HEK293T (cell line): ENCODE measurements at regions not wholly inside any gene's neighbourhood (a gene's known extent, or its start where the extent isn't known, plus 50 kb on each side); places are given as distances from the start of the nearest gene placed in this dataset.

Experiments used
- CTCF ChIA-PET: fragments of 350-600 bp; formaldehyde crosslinking; extraction: SDS; loops from one replicate; lab custom pipeline; 2021; ENCODE audit warnings: antibody characterized with exemption, inconsistent platforms; lab: Yijun Ruan, JAX
- POLR2A ChIA-PET: fragments of 350-600 bp; formaldehyde crosslinking; extraction: SDS; loops from one replicate; lab custom pipeline; 2020; ENCODE audit warnings: antibody characterized with exemption, inconsistent platforms; lab: Yijun Ruan, JAX
- DNase-seq: peaks from one replicate; pipeline ENCODE4 v3.0.0; 2012; ENCODE audit warnings: mixed read lengths; ENCODE audit errors: extremely low spot score
- ARNT ChIP-seq: fragments of 450-650 bp; IDR thresholded peaks from 2 replicates; pipeline ENCODE4 v1.6.1; 2017; ENCODE audit warnings: mild to moderate bottlenecking
- BHLHE40 ChIP-seq: fragments of 450-650 bp; IDR thresholded peaks from 2 replicates; pipeline ENCODE4 v1.6.1; 2016; ENCODE audit warnings: mild to moderate bottlenecking, moderate library complexity, borderline replicate concordance
- CTBP1 ChIP-seq: fragments of 450-650 bp; IDR thresholded peaks from 2 replicates; pipeline ENCODE4 v1.6.1; 2016; ENCODE audit warnings: borderline replicate concordance
- ELF4 ChIP-seq: fragments of 450-650 bp; IDR thresholded peaks from 2 replicates; pipeline ENCODE4 v1.6.1; 2017; ENCODE audit warnings: antibody characterized with exemption
- FOXA1 ChIP-seq: fragments of 450-650 bp; IDR thresholded peaks from 2 replicates; pipeline ENCODE4 v1.6.1; 2016; ENCODE audit warnings: mild to moderate bottlenecking
- FOXK2 ChIP-seq: fragments of 450-650 bp; IDR thresholded peaks from 2 replicates; pipeline ENCODE4 v1.6.1; 2016; ENCODE audit warnings: mild to moderate bottlenecking
- FOXM1 ChIP-seq: fragments of 450-650 bp; IDR thresholded peaks from 2 replicates; pipeline ENCODE4 v1.6.1; 2017; ENCODE audit warnings: mild to moderate bottlenecking, borderline replicate concordance
- HDGF ChIP-seq: fragments of 450-650 bp; IDR thresholded peaks from 2 replicates; pipeline ENCODE4 v1.6.1; 2017; ENCODE audit warnings: antibody characterized with exemption, borderline replicate concordance
- L3MBTL2 ChIP-seq: fragments of 450-650 bp; conservative IDR thresholded peaks from 2 replicates; pipeline ENCODE4 v1.6.1; 2016; ENCODE audit warnings: mild to moderate bottlenecking
- LEF1 ChIP-seq: fragments of 450-650 bp; IDR thresholded peaks from 2 replicates; pipeline ENCODE4 v1.6.1; 2017; ENCODE audit warnings: mild to moderate bottlenecking, borderline replicate concordance
- NFRKB ChIP-seq: fragments of 450-650 bp; IDR thresholded peaks from 2 replicates; pipeline ENCODE4 v1.6.1; 2016; ENCODE audit warnings: mild to moderate bottlenecking, moderate library complexity
- SP1 ChIP-seq: fragments of 450-650 bp; IDR thresholded peaks from 2 replicates; pipeline ENCODE4 v1.6.1; 2017
- SUZ12 ChIP-seq: fragments of 450-650 bp; IDR thresholded peaks from 2 replicates; pipeline ENCODE4 v1.6.1; 2016; ENCODE audit warnings: mild to moderate bottlenecking
- TARDBP ChIP-seq: fragments of 450-650 bp; IDR thresholded peaks from 2 replicates; pipeline ENCODE4 v1.6.1; 2016
- ZNF384 ChIP-seq: fragments of 450-650 bp; IDR thresholded peaks from 2 replicates; pipeline ENCODE4 v1.6.1; 2016
- TF ChIP-seq, protein P1 (sequence below): fragments of 450-650 bp; IDR thresholded peaks from 2 replicates; pipeline ENCODE4 v1.6.1; 2016

DNA sequence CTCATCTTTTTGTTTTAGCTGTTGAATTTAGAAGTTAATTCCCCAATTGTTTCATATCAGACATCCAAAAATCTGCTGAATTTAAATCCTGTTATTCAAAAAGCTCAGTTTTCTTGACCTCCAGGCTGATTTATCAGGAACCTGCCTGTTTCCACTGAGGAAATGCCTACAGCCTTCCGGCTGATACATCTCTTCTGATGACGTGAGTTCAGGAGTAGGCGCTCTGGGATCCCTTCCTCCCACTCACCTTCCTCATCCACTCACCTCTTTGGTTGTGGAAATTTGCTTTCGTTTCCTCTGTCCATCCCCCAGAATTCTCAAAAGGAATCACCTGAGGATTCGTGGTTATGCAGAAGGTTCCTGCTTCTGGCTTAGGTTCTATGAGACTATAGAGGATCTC lies 55.4 kb upstream of the ALDH1A3 start:
- TF ChIP-seq, protein P1, sequence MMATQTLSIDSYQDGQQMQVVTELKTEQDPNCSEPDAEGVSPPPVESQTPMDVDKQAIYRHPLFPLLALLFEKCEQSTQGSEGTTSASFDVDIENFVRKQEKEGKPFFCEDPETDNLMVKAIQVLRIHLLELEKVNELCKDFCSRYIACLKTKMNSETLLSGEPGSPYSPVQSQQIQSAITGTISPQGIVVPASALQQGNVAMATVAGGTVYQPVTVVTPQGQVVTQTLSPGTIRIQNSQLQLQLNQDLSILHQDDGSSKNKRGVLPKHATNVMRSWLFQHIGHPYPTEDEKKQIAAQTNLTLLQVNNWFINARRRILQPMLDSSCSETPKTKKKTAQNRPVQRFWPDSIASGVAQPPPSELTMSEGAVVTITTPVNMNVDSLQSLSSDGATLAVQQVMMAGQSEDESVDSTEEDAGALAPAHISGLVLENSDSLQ = no peak
- TF ChIP-seq CTBP1 = no peak
- no peak for TF ChIP-seq TARDBP
- no peak for TF ChIP-seq FOXM1
- TF ChIP-seq BHLHE40 = no peak
- no peak for TF ChIP-seq ELF4
- ChIA-PET POLR2A (no interaction called here), CTCF (interaction anchor here (1.1 kb wide), 1 partner anchor 49 kb away, joined by 3 read pairs; no protein-coding TSS in a partner anchor)
- no peak for DNase-seq

DNA sequence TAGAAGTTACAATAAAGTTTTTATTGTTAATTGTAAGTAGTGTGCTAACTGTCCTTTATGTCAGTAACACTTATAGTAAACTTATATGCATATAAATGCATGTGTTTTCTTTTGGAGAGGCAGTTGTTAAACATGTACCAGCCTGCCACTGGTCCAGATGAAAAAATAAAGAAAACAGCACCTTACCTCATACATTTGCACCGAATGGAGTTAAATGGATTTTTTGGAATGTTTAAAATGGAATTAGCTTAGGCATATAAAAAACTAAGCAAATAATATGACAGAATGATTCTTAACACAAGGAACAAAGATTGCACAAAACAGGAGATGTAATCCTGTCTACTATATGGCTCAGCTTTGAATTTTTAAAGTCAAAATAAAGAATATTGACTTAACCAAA lies 50.2 kb upstream of the ALDH1A3 start:
- POLR2A ChIA-PET = no interaction called here

More for the DNA sequence above, 50.2 kb upstream of the ALDH1A3 start:
- CTCF ChIA-PET = interaction anchor here (1.3 kb wide), 1 partner anchor 179 kb away, joined by 3 read pairs; no protein-coding TSS in a partner anchor
- TF ChIP-seq TARDBP = no peak
- TF ChIP-seq SUZ12 = no peak
- no peak for TF ChIP-seq HDGF
- TF ChIP-seq FOXM1 = no peak
- TF ChIP-seq NFRKB = no peak
- TF ChIP-seq ELF4 = no peak
- no peak for TF ChIP-seq CTBP1
- TF ChIP-seq BHLHE40 = no peak
- no peak for TF ChIP-seq ZNF384
- TF ChIP-seq LEF1 = no peak
- no peak for TF ChIP-seq FOXA1
- TF ChIP-seq FOXK2 = no peak
- TF ChIP-seq, protein P1 = no peak
- no peak for TF ChIP-seq ARNT
- TF ChIP-seq L3MBTL2 = no peak
- no peak for TF ChIP-seq SP1
- DNase-seq = no peak
